Astrocyte (in vitro differentiated cells and primary cell): ENCODE measurements at regions not wholly inside any gene's neighbourhood (a gene's known extent, or its start where the extent isn't known, plus 50 kb on each side); places are given as distances from the start of the nearest gene placed in this dataset.

Source experiments
- DNase-seq: peaks from one replicate; pipeline ENCODE4 v3.0.0-alpha.2; 2010; ENCODE audit warnings: low read depth
- FAIRE-seq: peaks from 2 replicates; lab custom pipeline; 2011; peaks lifted over from hg19 to GRCh38; lab: Jason Lieb, UNC
- H2AFZ ChIP-seq: 2 replicates; pipeline ENCODE4 v1.6.0; 2012; ENCODE audit warnings: low read depth, low read length, inconsistent platforms
- H3K27ac ChIP-seq: 2 replicates; pipeline ENCODE4 v1.5.1; 2011; ENCODE audit warnings: low read depth, low read length, inconsistent platforms
- H3K27me3 ChIP-seq: 2 replicates; pipeline ENCODE4 v1.6.0; 2011; ENCODE audit warnings: low read length, inconsistent platforms; ENCODE audit not compliant: insufficient read depth
- H3K36me3 ChIP-seq: 2 replicates; pipeline ENCODE4 v1.5.1; 2011; ENCODE audit warnings: low read length, inconsistent platforms; ENCODE audit not compliant: insufficient read depth
- H3K4me1 ChIP-seq: 2 replicates; pipeline ENCODE4 v1.5.1; 2011; ENCODE audit warnings: low read length, inconsistent platforms; ENCODE audit not compliant: insufficient read depth
- H3K4me2 ChIP-seq: 2 replicates; pipeline ENCODE4 v1.6.0; 2012; ENCODE audit warnings: low read length, inconsistent platforms
- H3K4me3 ChIP-seq: 2 replicates; pipeline ENCODE4 v1.5.1; 2011; ENCODE audit warnings: low read depth, mild to moderate bottlenecking, low read length, inconsistent platforms; ENCODE audit not compliant: insufficient read depth
- H3K79me2 ChIP-seq: 2 replicates; pipeline ENCODE4 v1.6.0; 2012; ENCODE audit warnings: mild to moderate bottlenecking, low read length, inconsistent platforms; ENCODE audit not compliant: insufficient read depth
- H3K9ac ChIP-seq: 2 replicates; pipeline ENCODE4 v1.6.0; 2012; ENCODE audit warnings: mild to moderate bottlenecking, low read length, inconsistent platforms
- H3K9me3 ChIP-seq: 2 replicates; pipeline ENCODE4 v1.5.1; 2012; ENCODE audit warnings: low read depth, mild to moderate bottlenecking, low read length, inconsistent platforms; ENCODE audit not compliant: insufficient read depth
- H4K20me1 ChIP-seq: 2 replicates; pipeline ENCODE4 v1.6.0; 2012; ENCODE audit warnings: low read length, inconsistent platforms; ENCODE audit not compliant: insufficient read depth
- H3K27ac Mint-ChIP-seq: one replicate; pipeline ENCODE4 v1.8.0; 2021; ENCODE audit warnings: mild to moderate bottlenecking, mixed read lengths; ENCODE audit not compliant: unreplicated experiment
- H3K27me3 Mint-ChIP-seq: one replicate; pipeline ENCODE4 v1.8.0; 2021; ENCODE audit warnings: low read depth, mixed read lengths; ENCODE audit not compliant: unreplicated experiment
- H3K36me3 Mint-ChIP-seq: one replicate; pipeline ENCODE4 v1.8.0; 2021; ENCODE audit warnings: low read depth, mixed read lengths; ENCODE audit not compliant: unreplicated experiment
- H3K4me1 Mint-ChIP-seq: one replicate; pipeline ENCODE4 v1.8.0; 2021; ENCODE audit warnings: low read depth, mixed read lengths; ENCODE audit not compliant: unreplicated experiment
- H3K4me3 Mint-ChIP-seq: one replicate; pipeline ENCODE4 v1.8.0; 2021; ENCODE audit warnings: mild to moderate bottlenecking, moderate library complexity, mixed read lengths; ENCODE audit not compliant: unreplicated experiment
- H3K9me3 Mint-ChIP-seq: one replicate; pipeline ENCODE4 v1.8.0; 2021; ENCODE audit warnings: mild to moderate bottlenecking, mixed read lengths; ENCODE audit not compliant: unreplicated experiment
- EZH2 ChIP-seq: IDR thresholded peaks from 2 replicates; pipeline ENCODE4 v1.6.1; 2012; ENCODE audit warnings: mild to moderate bottlenecking, low read length, inconsistent platforms; ENCODE audit not compliant: insufficient read depth
- TF ChIP-seq, protein P1 (sequence below): IDR thresholded peaks from 2 replicates; pipeline ENCODE4 v1.5.1; 2011; ENCODE audit warnings: low read depth, mild to moderate bottlenecking, inconsistent platforms, low read length, moderate library complexity; ENCODE audit not compliant: insufficient read depth

DNA sequence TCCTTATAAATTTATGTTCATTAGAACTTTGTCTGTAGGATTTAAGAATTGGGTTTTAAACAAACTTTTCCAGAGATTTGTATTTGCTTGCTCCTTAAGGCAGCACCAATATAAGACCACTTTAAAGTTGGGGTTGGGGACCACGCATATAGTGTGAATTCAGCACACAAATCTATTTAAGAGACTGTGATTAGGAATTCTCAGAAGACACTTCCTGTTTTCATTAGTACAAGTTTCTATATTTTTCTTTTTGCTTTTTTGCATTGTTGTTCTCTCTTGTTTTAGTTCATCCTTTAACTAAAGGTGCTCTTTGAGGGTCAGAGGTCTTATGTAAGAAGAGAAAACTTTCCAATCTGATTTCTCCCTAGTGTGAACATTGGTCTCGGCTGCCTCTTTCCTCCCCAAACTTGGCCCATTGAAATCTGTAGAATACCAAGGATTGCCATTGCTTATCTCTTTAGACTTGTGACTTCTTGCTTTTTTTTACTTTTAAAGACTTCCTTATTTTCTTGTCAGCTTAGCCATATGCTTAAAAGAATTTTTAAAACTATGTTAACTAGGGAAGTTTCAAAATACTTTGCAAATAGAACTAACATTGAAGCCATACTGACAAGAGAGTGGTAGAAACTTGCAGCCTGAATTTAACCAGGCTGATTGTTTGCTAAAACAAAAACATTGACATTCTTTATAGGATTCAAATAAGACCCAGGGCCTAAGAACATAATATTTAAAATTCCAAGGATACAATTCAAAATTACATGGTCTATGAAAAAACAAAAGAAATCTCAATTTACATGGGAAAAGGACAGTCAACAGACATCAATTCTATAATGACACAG lies 264.1 kb upstream of the FN1 start:
- Histone ChIP-seq H3K79me2 (no peaks in the 10 kb centered on the region), H3K4me3 (no peak overlapping the region), H3K36me3 (no peaks in the 10 kb centered on the region), H2AFZ (no peak overlapping the region), H3K4me2 (peak overlapping the region; percentile 12), H3K9ac (peak overlapping the region; percentile 52), H3K9me3 (no peaks in the 10 kb centered on the region), H3K4me1 (peaks cover 16% of the 10 kb centered on the region), H3K27ac (peak overlapping the region; percentile 82), H4K20me1 (no peaks in the 10 kb centered on the region), H3K27me3 (no peaks in the 10 kb centered on the region)
- Mint-ChIP-seq H3K27ac (peak overlapping the region; percentile 92), H3K4me1 (peaks cover 33% of the 10 kb centered on the region), H3K4me3 (peak overlapping the region; percentile 7), H3K9me3 (peaks cover 7% of the 10 kb centered on the region), H3K27me3 (no peaks in the 10 kb centered on the region), H3K36me3 (no peaks in the 10 kb centered on the region)
- DNase-seq (no peak), FAIRE-seq (peak; percentile 73)
- TF ChIP-seq, protein P1, sequence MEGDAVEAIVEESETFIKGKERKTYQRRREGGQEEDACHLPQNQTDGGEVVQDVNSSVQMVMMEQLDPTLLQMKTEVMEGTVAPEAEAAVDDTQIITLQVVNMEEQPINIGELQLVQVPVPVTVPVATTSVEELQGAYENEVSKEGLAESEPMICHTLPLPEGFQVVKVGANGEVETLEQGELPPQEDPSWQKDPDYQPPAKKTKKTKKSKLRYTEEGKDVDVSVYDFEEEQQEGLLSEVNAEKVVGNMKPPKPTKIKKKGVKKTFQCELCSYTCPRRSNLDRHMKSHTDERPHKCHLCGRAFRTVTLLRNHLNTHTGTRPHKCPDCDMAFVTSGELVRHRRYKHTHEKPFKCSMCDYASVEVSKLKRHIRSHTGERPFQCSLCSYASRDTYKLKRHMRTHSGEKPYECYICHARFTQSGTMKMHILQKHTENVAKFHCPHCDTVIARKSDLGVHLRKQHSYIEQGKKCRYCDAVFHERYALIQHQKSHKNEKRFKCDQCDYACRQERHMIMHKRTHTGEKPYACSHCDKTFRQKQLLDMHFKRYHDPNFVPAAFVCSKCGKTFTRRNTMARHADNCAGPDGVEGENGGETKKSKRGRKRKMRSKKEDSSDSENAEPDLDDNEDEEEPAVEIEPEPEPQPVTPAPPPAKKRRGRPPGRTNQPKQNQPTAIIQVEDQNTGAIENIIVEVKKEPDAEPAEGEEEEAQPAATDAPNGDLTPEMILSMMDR, result no peak

DNA sequence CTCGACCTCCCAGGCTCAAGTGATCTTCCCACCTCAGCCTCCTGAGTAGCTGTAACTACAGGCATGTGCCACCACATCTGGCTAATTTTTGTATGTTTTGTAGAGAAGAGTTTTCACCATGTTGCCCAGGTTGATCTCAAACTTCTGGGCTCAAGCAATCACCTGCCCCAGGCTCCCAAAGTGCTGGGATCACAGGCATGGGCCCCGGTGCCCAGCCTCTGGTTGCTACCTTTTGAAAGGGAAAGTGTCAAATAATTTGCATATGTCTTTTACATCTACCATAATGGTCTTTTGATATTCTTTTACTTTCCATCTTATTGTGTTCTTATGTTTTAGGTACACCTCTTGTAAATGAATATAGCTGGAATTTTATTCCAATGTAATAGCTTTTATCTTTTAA lies 263.1 kb upstream of the FN1 start:
- peak overlapping the region; percentile 89 for H3K27ac Mint-ChIP-seq
- Histone ChIP-seq H4K20me1 (no peaks in the 10 kb centered on the region), H3K27me3 (no peaks in the 10 kb centered on the region), H3K4me2 (no peak overlapping the region), H3K4me3 (no peak overlapping the region), H3K36me3 (no peaks in the 10 kb centered on the region), H3K27ac (peak overlapping the region; percentile 82), H3K9me3 (no peaks in the 10 kb centered on the region), H3K79me2 (no peaks in the 10 kb centered on the region), H3K9ac (peak overlapping the region; percentile 47), H2AFZ (no peak overlapping the region), H3K4me1 (peaks cover 22% of the 10 kb centered on the region)
- peak overlapping the region; percentile 50 for H3K4me3 Mint-ChIP-seq
- no peaks in the 10 kb centered on the region for H3K27me3 Mint-ChIP-seq
- peaks cover 7% of the 10 kb centered on the region for H3K9me3 Mint-ChIP-seq
- H3K36me3 Mint-ChIP-seq, result no peaks in the 10 kb centered on the region
- TF ChIP-seq, protein P1, result no peak
- no peak for TF ChIP-seq EZH2
- no peak for FAIRE-seq
- no peak for DNase-seq
- H3K4me1 Mint-ChIP-seq, result peaks cover 38% of the 10 kb centered on the region

DNA sequence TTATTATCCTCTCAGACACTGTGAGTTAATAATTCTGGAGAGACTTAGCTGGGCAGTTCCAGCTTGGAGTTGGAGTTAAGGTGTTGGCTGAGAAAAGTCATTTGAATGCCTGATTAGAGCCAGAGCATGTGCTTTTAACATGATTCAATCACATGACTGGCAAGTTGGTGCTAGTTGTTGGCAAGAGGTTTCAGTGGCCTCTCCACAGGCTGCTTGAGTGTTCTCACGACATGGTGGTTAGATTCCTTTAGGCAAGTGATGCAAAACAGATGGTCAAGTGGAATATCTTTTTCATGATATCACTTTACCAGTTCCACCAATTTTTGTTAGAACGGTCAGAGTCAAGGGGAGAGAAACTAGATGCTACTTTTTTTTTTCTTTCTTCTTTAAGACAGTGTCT lies 262.7 kb upstream of the FN1 start:
- Histone ChIP-seq H3K27me3 (no peaks in the 10 kb centered on the region), H4K20me1 (no peaks in the 10 kb centered on the region), H3K4me2 (no peak overlapping the region), H2AFZ (no peak overlapping the region), H3K79me2 (no peaks in the 10 kb centered on the region), H3K9me3 (no peaks in the 10 kb centered on the region), H3K4me3 (no peak overlapping the region), H3K4me1 (peaks cover 27% of the 10 kb centered on the region), H3K27ac (peak overlapping the region; percentile 82), H3K36me3 (no peaks in the 10 kb centered on the region), H3K9ac (peak overlapping the region; percentile 47)
- DNase-seq, result peak; percentile 100
- H3K36me3 Mint-ChIP-seq, result no peaks in the 10 kb centered on the region
- peak overlapping the region; percentile 89 for H3K27ac Mint-ChIP-seq
- no peaks in the 10 kb centered on the region for H3K27me3 Mint-ChIP-seq
- peaks cover 7% of the 10 kb centered on the region for H3K9me3 Mint-ChIP-seq
- TF ChIP-seq EZH2, result no peak
- TF ChIP-seq, protein P1, result no peak
- H3K4me1 Mint-ChIP-seq, result peaks cover 42% of the 10 kb centered on the region
- peak; percentile 98 for FAIRE-seq
- no peak overlapping the region for H3K4me3 Mint-ChIP-seq
